ENCODE measurements at regions not wholly inside any gene's neighbourhood (a gene's known extent, or its start where the extent isn't known, plus 50 kb on each side); places are given as distances from the start of the nearest gene placed in this dataset.

DNA sequence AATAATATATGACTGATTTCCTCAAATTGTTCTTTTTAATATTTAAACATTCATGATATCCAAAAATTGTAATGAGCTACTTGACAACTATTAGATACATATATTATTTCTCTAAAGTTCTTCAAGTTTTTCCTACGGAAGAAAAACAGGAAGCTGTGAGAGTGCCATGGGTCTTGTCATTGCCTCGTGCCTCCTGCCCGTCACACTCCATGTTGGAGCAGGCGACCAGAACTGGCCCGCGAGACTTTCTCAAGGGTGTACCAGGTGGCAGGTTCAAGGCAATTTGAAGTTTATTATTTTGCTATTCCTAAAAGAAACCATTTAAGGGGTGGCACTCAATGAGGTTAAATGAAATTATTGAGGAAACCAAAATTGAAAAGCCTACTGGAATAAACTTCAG lies 337.2 kb downstream of the HACE1 start:
- no peak for TF ChIP-seq BCL11A (IDR thresholded peaks at IDR 0.05; ENCODE audit: low read depth, low read length)
- no peak for TF ChIP-seq GABPA (IDR thresholded peaks at IDR 0.05; ENCODE audit: low read depth)
- TF ChIP-seq, protein P1, sequence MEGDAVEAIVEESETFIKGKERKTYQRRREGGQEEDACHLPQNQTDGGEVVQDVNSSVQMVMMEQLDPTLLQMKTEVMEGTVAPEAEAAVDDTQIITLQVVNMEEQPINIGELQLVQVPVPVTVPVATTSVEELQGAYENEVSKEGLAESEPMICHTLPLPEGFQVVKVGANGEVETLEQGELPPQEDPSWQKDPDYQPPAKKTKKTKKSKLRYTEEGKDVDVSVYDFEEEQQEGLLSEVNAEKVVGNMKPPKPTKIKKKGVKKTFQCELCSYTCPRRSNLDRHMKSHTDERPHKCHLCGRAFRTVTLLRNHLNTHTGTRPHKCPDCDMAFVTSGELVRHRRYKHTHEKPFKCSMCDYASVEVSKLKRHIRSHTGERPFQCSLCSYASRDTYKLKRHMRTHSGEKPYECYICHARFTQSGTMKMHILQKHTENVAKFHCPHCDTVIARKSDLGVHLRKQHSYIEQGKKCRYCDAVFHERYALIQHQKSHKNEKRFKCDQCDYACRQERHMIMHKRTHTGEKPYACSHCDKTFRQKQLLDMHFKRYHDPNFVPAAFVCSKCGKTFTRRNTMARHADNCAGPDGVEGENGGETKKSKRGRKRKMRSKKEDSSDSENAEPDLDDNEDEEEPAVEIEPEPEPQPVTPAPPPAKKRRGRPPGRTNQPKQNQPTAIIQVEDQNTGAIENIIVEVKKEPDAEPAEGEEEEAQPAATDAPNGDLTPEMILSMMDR (IDR thresholded peaks at IDR 0.05 in 2 of 3, conservative IDR thresholded peaks at IDR 0.05 in 1 of 3; ENCODE audit: control insufficient read depth in 2 of 3, extremely low read depth in 1 of 3, insufficient read depth in 1 of 3, low read depth in 3 of 3, low read length in 3 of 3), result no peak
- no peak for TF ChIP-seq POLR2A (IDR thresholded peaks at IDR 0.05; ENCODE audit: low read depth, low read length)
- TF ChIP-seq KDM1A (IDR thresholded peaks at IDR 0.05; ENCODE audit: borderline replicate concordance), result no peak
- TF ChIP-seq POLR2AphosphoS5 (IDR thresholded peaks at IDR 0.05; ENCODE audit: low read length), result no peak
- TF ChIP-seq, protein P2, sequence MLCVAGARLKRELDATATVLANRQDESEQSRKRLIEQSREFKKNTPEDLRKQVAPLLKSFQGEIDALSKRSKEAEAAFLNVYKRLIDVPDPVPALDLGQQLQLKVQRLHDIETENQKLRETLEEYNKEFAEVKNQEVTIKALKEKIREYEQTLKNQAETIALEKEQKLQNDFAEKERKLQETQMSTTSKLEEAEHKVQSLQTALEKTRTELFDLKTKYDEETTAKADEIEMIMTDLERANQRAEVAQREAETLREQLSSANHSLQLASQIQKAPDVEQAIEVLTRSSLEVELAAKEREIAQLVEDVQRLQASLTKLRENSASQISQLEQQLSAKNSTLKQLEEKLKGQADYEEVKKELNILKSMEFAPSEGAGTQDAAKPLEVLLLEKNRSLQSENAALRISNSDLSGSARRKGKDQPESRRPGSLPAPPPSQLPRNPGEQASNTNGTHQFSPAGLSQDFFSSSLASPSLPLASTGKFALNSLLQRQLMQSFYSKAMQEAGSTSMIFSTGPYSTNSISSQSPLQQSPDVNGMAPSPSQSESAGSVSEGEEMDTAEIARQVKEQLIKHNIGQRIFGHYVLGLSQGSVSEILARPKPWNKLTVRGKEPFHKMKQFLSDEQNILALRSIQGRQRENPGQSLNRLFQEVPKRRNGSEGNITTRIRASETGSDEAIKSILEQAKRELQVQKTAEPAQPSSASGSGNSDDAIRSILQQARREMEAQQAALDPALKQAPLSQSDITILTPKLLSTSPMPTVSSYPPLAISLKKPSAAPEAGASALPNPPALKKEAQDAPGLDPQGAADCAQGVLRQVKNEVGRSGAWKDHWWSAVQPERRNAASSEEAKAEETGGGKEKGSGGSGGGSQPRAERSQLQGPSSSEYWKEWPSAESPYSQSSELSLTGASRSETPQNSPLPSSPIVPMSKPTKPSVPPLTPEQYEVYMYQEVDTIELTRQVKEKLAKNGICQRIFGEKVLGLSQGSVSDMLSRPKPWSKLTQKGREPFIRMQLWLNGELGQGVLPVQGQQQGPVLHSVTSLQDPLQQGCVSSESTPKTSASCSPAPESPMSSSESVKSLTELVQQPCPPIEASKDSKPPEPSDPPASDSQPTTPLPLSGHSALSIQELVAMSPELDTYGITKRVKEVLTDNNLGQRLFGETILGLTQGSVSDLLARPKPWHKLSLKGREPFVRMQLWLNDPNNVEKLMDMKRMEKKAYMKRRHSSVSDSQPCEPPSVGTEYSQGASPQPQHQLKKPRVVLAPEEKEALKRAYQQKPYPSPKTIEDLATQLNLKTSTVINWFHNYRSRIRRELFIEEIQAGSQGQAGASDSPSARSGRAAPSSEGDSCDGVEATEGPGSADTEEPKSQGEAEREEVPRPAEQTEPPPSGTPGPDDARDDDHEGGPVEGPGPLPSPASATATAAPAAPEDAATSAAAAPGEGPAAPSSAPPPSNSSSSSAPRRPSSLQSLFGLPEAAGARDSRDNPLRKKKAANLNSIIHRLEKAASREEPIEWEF (IDR thresholded peaks at IDR 0.05; ENCODE audit: insufficient replicate concordance, low read depth, low read length), result no peak
- TF ChIP-seq CEBPB (IDR thresholded peaks at IDR 0.05; ENCODE audit: borderline replicate concordance in 1 of 2, low read depth in 2 of 2, low read length in 2 of 2), result no peak
